Activated CD8-positive, alpha-beta memory T cell treated with anti-CD3 and anti-CD28 coated beads for 48 hours (primary cell): ENCODE measurements at regions not wholly inside any gene's neighbourhood (a gene's known extent, or its start where the extent isn't known, plus 50 kb on each side); places are given as distances from the start of the nearest gene placed in this dataset.
"Not testable (repeated sequence)": the region's sequence is repeated elsewhere in the genome, so short reads cannot be mapped to it uniquely, and the experiment has no call there.

Experiments
- DNase-seq, 3 experiments: peaks; one replicate each; pipeline ENCODE4 v3.0.0-alpha.2; 2020; ENCODE audit warnings: low read depth in 2 of 3, low spot score in 2 of 3

DNA sequence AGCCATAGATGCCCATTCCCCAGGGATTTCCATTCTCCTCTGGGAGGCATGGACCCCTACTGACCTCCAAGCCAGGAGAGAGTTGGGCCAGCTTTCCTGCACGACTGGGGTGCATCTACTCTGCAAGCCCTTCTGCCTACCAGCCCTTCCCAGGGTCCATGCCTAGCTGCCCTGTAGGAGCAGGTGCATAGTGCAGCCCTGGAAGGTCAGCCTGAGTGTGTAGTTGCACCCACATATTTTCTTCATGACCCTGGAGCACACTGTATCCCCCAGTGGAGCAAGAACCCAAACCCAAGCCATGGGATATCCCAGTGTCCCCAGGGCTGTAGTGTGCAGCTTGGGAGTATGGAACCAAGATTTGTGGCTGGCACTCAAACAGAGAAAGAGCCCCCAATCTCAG is 155.6 kb upstream of the GOLGA6L22 start:
- not testable (repeated sequence) for DNase-seq
